PC-9 (cell line): ENCODE measurements at regions not wholly inside any gene's neighbourhood (a gene's known extent, or its start where the extent isn't known, plus 50 kb on each side); places are given as distances from the start of the nearest gene placed in this dataset.

Experiments
- EZH2 ChIP-seq: fragments of 200-600 bp; sonication (generic); IDR thresholded peaks from 2 replicates; pipeline ENCODE4 v1.8.0; 2017; ENCODE audit warnings: antibody characterized with exemption, low read depth
- TF ChIP-seq, protein P1 (sequence below): fragments of 200-600 bp; sonication (generic); conservative IDR thresholded peaks from 2 replicates; pipeline ENCODE4 v1.6.1; 2017; ENCODE audit warnings: mixed run types, antibody characterized with exemption, mild to moderate bottlenecking, moderate library complexity

DNA sequence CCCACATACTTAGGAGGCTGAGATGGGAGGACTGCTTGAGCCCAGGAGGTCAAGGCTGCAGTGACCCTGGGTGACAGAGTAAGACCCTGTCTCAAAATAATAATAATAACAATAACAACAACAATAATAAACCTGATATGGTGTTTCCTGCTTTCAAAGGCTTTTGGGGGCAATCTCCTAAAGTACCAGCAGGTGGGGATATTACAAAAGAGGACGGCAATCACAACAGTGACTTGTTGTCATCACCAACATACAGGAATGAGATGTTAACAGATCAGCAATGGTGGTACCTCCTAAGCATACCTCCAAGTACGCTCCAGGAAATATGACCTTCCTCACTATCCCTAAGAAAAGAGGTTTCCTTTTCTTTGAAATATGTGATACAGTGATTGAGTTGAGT is 91.1 kb upstream of the RNF180 start:
- TF ChIP-seq, protein P1, sequence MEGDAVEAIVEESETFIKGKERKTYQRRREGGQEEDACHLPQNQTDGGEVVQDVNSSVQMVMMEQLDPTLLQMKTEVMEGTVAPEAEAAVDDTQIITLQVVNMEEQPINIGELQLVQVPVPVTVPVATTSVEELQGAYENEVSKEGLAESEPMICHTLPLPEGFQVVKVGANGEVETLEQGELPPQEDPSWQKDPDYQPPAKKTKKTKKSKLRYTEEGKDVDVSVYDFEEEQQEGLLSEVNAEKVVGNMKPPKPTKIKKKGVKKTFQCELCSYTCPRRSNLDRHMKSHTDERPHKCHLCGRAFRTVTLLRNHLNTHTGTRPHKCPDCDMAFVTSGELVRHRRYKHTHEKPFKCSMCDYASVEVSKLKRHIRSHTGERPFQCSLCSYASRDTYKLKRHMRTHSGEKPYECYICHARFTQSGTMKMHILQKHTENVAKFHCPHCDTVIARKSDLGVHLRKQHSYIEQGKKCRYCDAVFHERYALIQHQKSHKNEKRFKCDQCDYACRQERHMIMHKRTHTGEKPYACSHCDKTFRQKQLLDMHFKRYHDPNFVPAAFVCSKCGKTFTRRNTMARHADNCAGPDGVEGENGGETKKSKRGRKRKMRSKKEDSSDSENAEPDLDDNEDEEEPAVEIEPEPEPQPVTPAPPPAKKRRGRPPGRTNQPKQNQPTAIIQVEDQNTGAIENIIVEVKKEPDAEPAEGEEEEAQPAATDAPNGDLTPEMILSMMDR = peak; percentile 62
- no peak for TF ChIP-seq EZH2
